K562 (cell line): ENCODE measurements at regions not wholly inside any gene's neighbourhood (a gene's known extent, or its start where the extent isn't known, plus 50 kb on each side); places are given as distances from the start of the nearest gene placed in this dataset.

Experiments used
- ATAC-seq: fragments of 200-7000 bp; cut with Tn5 transposase; 3 replicates; pipeline ENCODE4 v1.9.1; 2020; ENCODE audit warnings: moderate library complexity
- BruUV-seq: library from RNA; stranded (reverse); fragments of 400-500 nt; replicated peaks from 2 replicates; lab custom pipeline; 2021; lab: Mats Ljungman, UMichigan
- CTCF ChIA-PET: fragments of 300-600 bp; formaldehyde crosslinking; extraction: SDS; loops from one replicate; lab custom pipeline; 2021; ENCODE audit warnings: low intra/inter-chr PET ratio; lab: Yijun Ruan, JAX
- POLR2A ChIA-PET: fragments of 300-600, 350-650 bp; sonication (Branson Sonifier 250); formaldehyde crosslinking; extraction: SDS; loops from one replicate; lab custom pipeline; 2021; ENCODE audit warnings: antibody characterized with exemption, inconsistent platforms; lab: Yijun Ruan, JAX
- DNase-seq, 4 experiments: peaks; one replicate each; pipeline versions ENCODE4 v3.0.0 to v3.0.0-alpha.2; 2011 to 2018; ENCODE audit warnings: low spot score in 3 of 4, mixed read lengths in 3 of 4; ENCODE audit errors: extremely low read depth in 1 of 4
- FAIRE-seq: peaks from 2 replicates; lab custom pipeline; 2011; peaks lifted over from hg19 to GRCh38; lab: Jason Lieb, UNC
- H2AFZ ChIP-seq: 2 replicates; pipeline ENCODE4 v1.6.0; 2011; ENCODE audit warnings: low read depth, low read length, control low read depth, inconsistent platforms
- H3K27ac ChIP-seq: fragments of 200-600 bp; 3 replicates; pipeline ENCODE4 v1.8.0; 2011; ENCODE audit warnings: low read depth, mild to moderate bottlenecking, control low read depth, inconsistent platforms, low read length, moderate library complexity, mixed read lengths; ENCODE audit errors: extremely low read depth
- H3K27me3 ChIP-seq, 2 experiments: fragments of 300-600 bp in 1 of 2; 2 replicates in 1 of 2; 3 replicates in 1 of 2; pipeline versions ENCODE4 v1.6.0 to v1.8.0; 2011; ENCODE audit warnings: inconsistent platforms in 2 of 2, low read length in 2 of 2, mild to moderate bottlenecking in 1 of 2, mixed read lengths in 1 of 2, moderate library complexity in 1 of 2; ENCODE audit not compliant: control insufficient read depth in 2 of 2, insufficient read depth in 2 of 2
- H3K36me3 ChIP-seq: fragments of 300-600 bp; 3 replicates; pipeline ENCODE4 v1.8.0; 2011; ENCODE audit warnings: mild to moderate bottlenecking, low read length, inconsistent platforms; ENCODE audit not compliant: control insufficient read depth, insufficient read depth
- H3K4me1 ChIP-seq, 2 experiments: fragments of 200-600 bp in 1 of 2; replicated peaks in 1 of 2; 2 replicates in 1 of 2; 3 replicates in 1 of 2; pipeline versions ENCODE4 v1.5.1 to v1.8.0; 2011; ENCODE audit warnings: inconsistent platforms in 2 of 2, low read length in 2 of 2, mild to moderate bottlenecking in 1 of 2, mixed read lengths in 1 of 2, moderate library complexity in 1 of 2; ENCODE audit not compliant: control insufficient read depth in 2 of 2, insufficient read depth in 2 of 2
- H3K4me2 ChIP-seq: 2 replicates; pipeline ENCODE4 v1.6.1; 2011; ENCODE audit warnings: low read length, control low read depth, inconsistent platforms, mixed read lengths; ENCODE audit not compliant: insufficient read depth
- H3K4me3 ChIP-seq: fragments of 200-600 bp; sonication (generic), shearing (Covaris generic); 2 replicates; pipeline ENCODE4 v1.5.1; 2016; ENCODE audit warnings: control low read depth, inconsistent platforms
- H3K79me2 ChIP-seq: fragments of 200-600 bp; 3 replicates; pipeline ENCODE4 v1.8.0; 2011; ENCODE audit warnings: low read length, inconsistent platforms; ENCODE audit not compliant: control insufficient read depth, insufficient read depth
- H3K9ac ChIP-seq, 2 experiments: 2 replicates each; pipeline versions ENCODE4 v1.6.0 to v1.6.1; 2011; ENCODE audit warnings: low read depth in 2 of 2, low read length in 2 of 2, control low read depth in 1 of 2, inconsistent platforms in 1 of 2, mild to moderate bottlenecking in 1 of 2, mixed read lengths in 1 of 2; ENCODE audit not compliant: insufficient read depth in 1 of 2
- H3K9me1 ChIP-seq: one replicate; pipeline ENCODE4 v1.6.0; 2011; ENCODE audit warnings: inconsistent platforms, mild to moderate bottlenecking, low read length, moderate library complexity; ENCODE audit not compliant: control insufficient read depth, insufficient read depth
- H3K9me3 ChIP-seq: replicated peaks from 2 replicates; pipeline ENCODE4 v1.5.1; 2011; ENCODE audit warnings: low read depth, low read length, inconsistent platforms; ENCODE audit not compliant: control insufficient read depth, insufficient read depth
- H4K20me1 ChIP-seq: replicated peaks from 2 replicates; pipeline ENCODE4 v1.6.1; 2011; ENCODE audit warnings: low read length, inconsistent platforms, mixed read lengths; ENCODE audit not compliant: control insufficient read depth, insufficient read depth
- CBX1 ChIP-seq: sonication (generic); IDR thresholded peaks from 2 replicates; pipeline ENCODE4 v1.6.1; 2016; ENCODE audit warnings: antibody characterized with exemption, low read depth, mild to moderate bottlenecking
- CSDE1 ChIP-seq, 2 experiments: fragments of 450-650 bp; IDR thresholded peaks; 2 replicates each; pipeline ENCODE4 v1.6.1; 2016; ENCODE audit warnings: mild to moderate bottlenecking in 1 of 2
- ELF4 ChIP-seq: fragments of 450-650 bp; formaldehyde crosslinking; IDR thresholded peaks from 2 replicates; pipeline ENCODE4 v1.4.0; 2022; ENCODE audit warnings: missing genetic modification characterization
- ETV6 ChIP-seq, 3 experiments: fragments of 150-350 bp in 1 of 3; sonication (generic) in 1 of 3; formaldehyde crosslinking in 1 of 3; IDR thresholded peaks; 2 replicates each; pipeline versions ENCODE4 v1.6.1 to v1.8.0; 2014 to 2022; ENCODE audit warnings: borderline replicate concordance in 2 of 3, low read depth in 2 of 3, antibody characterized with exemption in 1 of 3, low read length in 1 of 3, mild to moderate bottlenecking in 1 of 3, missing genetic modification reagents in 1 of 3
- NR3C1 ChIP-seq: sonication (generic); formaldehyde crosslinking; IDR thresholded peaks from 2 replicates; pipeline ENCODE4 v1.8.1; 2022; ENCODE audit warnings: missing genetic modification reagents
- NUFIP1 ChIP-seq: fragments of 450-650 bp; IDR thresholded peaks from 2 replicates; pipeline ENCODE4 v1.6.1; 2018; ENCODE audit not compliant: partially characterized antibody
- ZNF239 ChIP-seq: fragments of 250-450 bp; sonication (Bioruptor Pico); IDR thresholded peaks from 2 replicates; pipeline ENCODE4 v1.4.0; 2020; ENCODE audit warnings: mild to moderate bottlenecking
- ZNF384 ChIP-seq: IDR thresholded peaks from 2 replicates; pipeline ENCODE4 v1.6.1; 2012; ENCODE audit warnings: low read depth, low read length, improper control_type of control experiment
- ZNF589 ChIP-seq: fragments of 200-800 bp; sonication (Bioruptor generic); IDR thresholded peaks from 2 replicates; pipeline ENCODE4 v1.6.1; 2016; ENCODE audit warnings: low read depth, missing genetic modification characterization, missing compliant biosample characterization
- WGBS: fragments of 100-300 bp; shearing (Covaris generic); methylation state at CpG from one replicate; pipeline ENCODE4 v1.1.6; 2016; ENCODE audit warnings: low coverage, mixed read lengths; ENCODE audit not compliant: insufficient coverage; ENCODE audit errors: missing lambda C conversion rate; 5-methylcytosine and 5-hydroxymethylcytosine counted together
- in situ Hi-C: fragments of 300-500 bp; cut with MboI; formaldehyde crosslinking; loops from 4 replicates; pipeline ENCODE4 v1.15.0; 2018; ENCODE audit warnings: inconsistent platforms, mixed read lengths
- intact Hi-C: fragments of 100-400 bp; cut with micrococcal nuclease; formaldehyde crosslinking; loops from 2 replicates; pipeline ENCODE4 v1.14.2; 2022
- TF ChIP-seq, protein P1 (sequence below): fragments of 450-650 bp; IDR thresholded peaks from 2 replicates; pipeline ENCODE4 v1.6.1; 2017; ENCODE audit warnings: mild to moderate bottlenecking, moderate library complexity
- TF ChIP-seq, protein P2 (sequence below): fragments of 250-450 bp; sonication (Bioruptor Pico); IDR thresholded peaks from 2 replicates; pipeline ENCODE4 v1.8.0; 2022; ENCODE audit warnings: inconsistent platforms, mild to moderate bottlenecking, moderate library complexity, borderline replicate concordance
- TF ChIP-seq, protein P3 (sequence below): fragments of 450-650 bp; conservative IDR thresholded peaks from 2 replicates; pipeline ENCODE4 v1.6.1; 2016; ENCODE audit warnings: missing genetic modification characterization, low read depth, mild to moderate bottlenecking, control low read depth, missing compliant biosample characterization

DNA sequence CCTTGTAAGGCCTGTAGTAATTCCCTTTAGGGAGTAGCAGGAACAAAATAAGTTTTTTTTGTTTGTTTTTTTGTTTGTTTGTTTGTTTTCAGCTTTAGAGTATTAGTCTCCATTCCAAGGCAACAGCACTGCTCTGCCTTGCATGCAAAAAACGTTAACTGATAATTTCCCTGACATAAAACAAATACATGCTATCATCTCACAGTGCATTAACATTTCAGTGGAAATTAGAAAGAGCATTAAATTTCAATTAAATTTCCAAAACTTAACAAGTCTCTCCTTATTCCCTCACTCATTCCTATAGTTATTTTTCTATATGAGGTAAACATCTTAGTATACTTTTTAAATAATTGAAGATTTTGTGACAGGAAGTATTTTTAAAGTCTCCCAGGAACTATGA lies 378.4 kb upstream of the PCDH7 start:
- intact Hi-C loops (loop anchor here (2.0 kb wide), 1 partner anchor 63 kb away; no protein-coding TSS in a partner anchor), in situ Hi-C loops (no loop called here)
- H3K36me3 ChIP-seq = no peaks in the 10 kb centered on the region
- H3K9me3 ChIP-seq = no peaks in the 10 kb centered on the region
- no peaks in the 10 kb centered on the region for H3K4me1 ChIP-seq
- POLR2A ChIA-PET = no interaction called here
- TF ChIP-seq ETV6 (IDR thresholded peaks at IDR 0.05; ENCODE audit: borderline replicate concordance in 1 of 2, low read depth in 2 of 2, low read length in 1 of 2) (no peak), ETV6 (CRISPR knock-in tag; IDR thresholded peaks at IDR 0.05; ENCODE audit: borderline replicate concordance) (no peak)
- no peaks in the 10 kb centered on the region for H3K9me1 ChIP-seq
- H3K79me2 ChIP-seq = no peaks in the 10 kb centered on the region
- no peak overlapping the region for H3K4me2 ChIP-seq
- no TSS peak for BruUV-seq
- CTCF ChIA-PET = no interaction called here
- H4K20me1 ChIP-seq = no peaks in the 10 kb centered on the region
- H2AFZ ChIP-seq = no peak overlapping the region
- DNase-seq = no peak
- H3K4me3 ChIP-seq = no peak overlapping the region
- FAIRE-seq = no peak
- no peaks in the 10 kb centered on the region for H3K27me3 ChIP-seq
- no peak for ATAC-seq
- 9% methylated on average over 1 of the region's 1 CpG for WGBS
- H3K9ac ChIP-seq = no peak overlapping the region
- H3K27ac ChIP-seq = no peak overlapping the region

DNA sequence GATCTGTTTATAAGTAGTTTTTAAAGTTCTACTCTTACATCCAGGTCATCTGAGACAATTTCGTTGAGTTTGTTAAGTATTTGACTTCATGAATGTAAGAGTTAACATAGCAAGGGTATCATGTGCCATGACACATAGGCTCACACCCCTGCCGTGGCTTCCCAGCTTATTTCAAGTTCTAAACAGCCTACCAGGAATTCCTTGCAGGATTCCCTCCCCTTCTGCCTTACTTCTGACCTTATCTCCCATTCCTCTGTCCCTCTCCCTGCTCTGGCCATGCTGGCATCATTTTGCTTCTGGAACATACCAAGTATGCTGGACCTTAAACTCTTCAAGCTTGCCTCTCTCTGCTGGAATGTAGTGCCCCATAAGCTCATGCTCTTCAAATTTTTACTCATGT lies 369.9 kb upstream of the PCDH7 start:
- Histone ChIP-seq H3K4me1 (no peaks in the 10 kb centered on the region), H3K36me3 (no peaks in the 10 kb centered on the region), H3K27me3 (no peaks in the 10 kb centered on the region), H3K9me1 (no peaks in the 10 kb centered on the region), H2AFZ (no peak overlapping the region), H4K20me1 (no peaks in the 10 kb centered on the region), H3K27ac (no peak overlapping the region), H3K9ac (no peak overlapping the region), H3K4me2 (no peak overlapping the region), H3K9me3 (no peaks in the 10 kb centered on the region), H3K79me2 (no peaks in the 10 kb centered on the region), H3K4me3 (no peak overlapping the region)
- ATAC-seq (no peak), DNase-seq (no peak), FAIRE-seq (no peak)
- CTCF ChIA-PET = no interaction called here
- WGBS = 0% methylated on average over 2 of the region's 2 CpGs
- intact Hi-C loops = no loop called here
- in situ Hi-C loops = no loop called here
- POLR2A ChIA-PET = no interaction called here
- BruUV-seq = no TSS peak
- TF ChIP-seq ZNF384 (no peak), CSDE1 (IDR thresholded peaks at IDR 0.05) (no peak), CBX1 (no peak), NR3C1 (CRISPR knock-in tag) (no peak), NUFIP1 (no peak), ELF4 (CRISPR knock-in tag) (no peak), ZNF589 (CRISPR knock-in tag) (no peak), ZNF239 (no peak)
- TF ChIP-seq, protein P1, sequence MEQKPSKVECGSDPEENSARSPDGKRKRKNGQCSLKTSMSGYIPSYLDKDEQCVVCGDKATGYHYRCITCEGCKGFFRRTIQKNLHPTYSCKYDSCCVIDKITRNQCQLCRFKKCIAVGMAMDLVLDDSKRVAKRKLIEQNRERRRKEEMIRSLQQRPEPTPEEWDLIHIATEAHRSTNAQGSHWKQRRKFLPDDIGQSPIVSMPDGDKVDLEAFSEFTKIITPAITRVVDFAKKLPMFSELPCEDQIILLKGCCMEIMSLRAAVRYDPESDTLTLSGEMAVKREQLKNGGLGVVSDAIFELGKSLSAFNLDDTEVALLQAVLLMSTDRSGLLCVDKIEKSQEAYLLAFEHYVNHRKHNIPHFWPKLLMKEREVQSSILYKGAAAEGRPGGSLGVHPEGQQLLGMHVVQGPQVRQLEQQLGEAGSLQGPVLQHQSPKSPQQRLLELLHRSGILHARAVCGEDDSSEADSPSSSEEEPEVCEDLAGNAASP = no peak
- TF ChIP-seq, protein P2, sequence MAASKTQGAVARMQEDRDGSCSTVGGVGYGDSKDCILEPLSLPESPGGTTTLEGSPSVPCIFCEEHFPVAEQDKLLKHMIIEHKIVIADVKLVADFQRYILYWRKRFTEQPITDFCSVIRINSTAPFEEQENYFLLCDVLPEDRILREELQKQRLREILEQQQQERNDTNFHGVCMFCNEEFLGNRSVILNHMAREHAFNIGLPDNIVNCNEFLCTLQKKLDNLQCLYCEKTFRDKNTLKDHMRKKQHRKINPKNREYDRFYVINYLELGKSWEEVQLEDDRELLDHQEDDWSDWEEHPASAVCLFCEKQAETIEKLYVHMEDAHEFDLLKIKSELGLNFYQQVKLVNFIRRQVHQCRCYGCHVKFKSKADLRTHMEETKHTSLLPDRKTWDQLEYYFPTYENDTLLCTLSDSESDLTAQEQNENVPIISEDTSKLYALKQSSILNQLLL (CRISPR knock-in tag) = no peak
- TF ChIP-seq, protein P3, sequence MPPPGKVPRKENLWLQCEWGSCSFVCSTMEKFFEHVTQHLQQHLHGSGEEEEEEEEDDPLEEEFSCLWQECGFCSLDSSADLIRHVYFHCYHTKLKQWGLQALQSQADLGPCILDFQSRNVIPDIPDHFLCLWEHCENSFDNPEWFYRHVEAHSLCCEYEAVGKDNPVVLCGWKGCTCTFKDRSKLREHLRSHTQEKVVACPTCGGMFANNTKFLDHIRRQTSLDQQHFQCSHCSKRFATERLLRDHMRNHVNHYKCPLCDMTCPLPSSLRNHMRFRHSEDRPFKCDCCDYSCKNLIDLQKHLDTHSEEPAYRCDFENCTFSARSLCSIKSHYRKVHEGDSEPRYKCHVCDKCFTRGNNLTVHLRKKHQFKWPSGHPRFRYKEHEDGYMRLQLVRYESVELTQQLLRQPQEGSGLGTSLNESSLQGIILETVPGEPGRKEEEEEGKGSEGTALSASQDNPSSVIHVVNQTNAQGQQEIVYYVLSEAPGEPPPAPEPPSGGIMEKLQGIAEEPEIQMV (tag) = no peak
